ENCODE measurements at regions not wholly inside any gene's neighbourhood (a gene's known extent, or its start where the extent isn't known, plus 50 kb on each side); places are given as distances from the start of the nearest gene placed in this dataset.
A peak's percentile ranks its signal among the peaks of the same experiment; 100 is the strongest.

DNA sequence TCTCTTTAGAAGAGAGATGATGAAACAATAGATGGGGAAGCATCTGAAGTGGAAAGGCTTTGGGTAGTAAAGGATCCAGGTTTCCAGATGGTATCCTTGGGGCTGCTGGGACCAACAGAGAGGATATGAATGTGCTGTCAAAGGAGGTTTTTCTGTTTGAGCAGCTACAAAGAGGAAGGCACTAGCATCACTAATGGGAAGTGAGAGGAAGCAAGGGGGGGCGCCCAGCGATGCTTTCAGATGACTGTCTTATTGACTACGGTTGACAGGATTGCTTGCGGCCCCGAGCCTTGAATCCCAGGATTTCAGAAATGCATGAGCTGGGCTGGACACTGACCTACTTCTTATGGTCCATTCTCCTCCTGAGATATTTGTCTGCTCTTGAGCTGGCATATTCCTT lies 103.8 kb upstream of the GALNT15 start (continued):
- TF ChIP-seq, protein P1, sequence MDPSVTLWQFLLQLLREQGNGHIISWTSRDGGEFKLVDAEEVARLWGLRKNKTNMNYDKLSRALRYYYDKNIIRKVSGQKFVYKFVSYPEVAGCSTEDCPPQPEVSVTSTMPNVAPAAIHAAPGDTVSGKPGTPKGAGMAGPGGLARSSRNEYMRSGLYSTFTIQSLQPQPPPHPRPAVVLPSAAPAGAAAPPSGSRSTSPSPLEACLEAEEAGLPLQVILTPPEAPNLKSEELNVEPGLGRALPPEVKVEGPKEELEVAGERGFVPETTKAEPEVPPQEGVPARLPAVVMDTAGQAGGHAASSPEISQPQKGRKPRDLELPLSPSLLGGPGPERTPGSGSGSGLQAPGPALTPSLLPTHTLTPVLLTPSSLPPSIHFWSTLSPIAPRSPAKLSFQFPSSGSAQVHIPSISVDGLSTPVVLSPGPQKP (IDR thresholded peaks at IDR 0.05; ENCODE audit: borderline replicate concordance, low read depth, low read length) = no peak

DNA sequence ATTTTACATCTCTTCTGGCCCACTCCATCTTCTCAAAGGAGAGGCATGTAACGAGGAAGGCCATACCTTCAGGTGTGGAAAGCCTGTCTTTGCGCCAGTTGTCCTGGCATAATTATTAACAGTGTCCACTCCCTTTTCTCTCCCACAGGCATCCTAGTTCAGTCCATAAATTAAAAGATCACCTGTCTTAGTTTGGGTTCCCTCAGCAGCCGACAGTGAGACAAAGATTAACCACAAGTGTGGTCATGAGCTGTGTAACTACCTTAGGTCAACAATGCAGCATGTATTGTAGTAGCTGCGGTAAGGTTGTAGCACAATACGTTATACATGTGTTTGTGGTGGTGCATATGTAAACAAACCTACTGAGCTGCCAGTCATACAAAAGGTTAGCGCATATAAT lies 103.3 kb upstream of the GALNT15 start:
- Histone ChIP-seq H2BK15ac (ENCODE audit: low read depth, low read length) (peak overlapping the region; percentile 94), H2AK5ac (ENCODE audit: low read depth, low read length) (peak overlapping the region; percentile 95), H3K27ac (ENCODE audit: insufficient read depth, low read length) (no peak overlapping the region), H2BK20ac (ENCODE audit: low read depth, low read length) (peak overlapping the region; percentile 98), H3K27me3 (ENCODE audit: control insufficient read depth, insufficient read depth, low read length) (no peaks in the 10 kb centered on the region), H3K4me3 (ENCODE audit: insufficient read depth, low read depth, low read length) (no peak overlapping the region), H3K4me1 (ENCODE audit: control insufficient read depth, insufficient read depth, low read length) (peaks cover 29% of the 10 kb centered on the region), H4K5ac (ENCODE audit: low read depth, low read length) (peak overlapping the region; percentile 40; the same call in 1 of the 2 replicates), H3K18ac (ENCODE audit: low read depth, low read length) (peak overlapping the region; percentile 94; the same call in 1 of the 2 replicates), H3K4ac (ENCODE audit: low read depth, low read length) (peak overlapping the region; percentile 84), H2BK5ac (ENCODE audit: low read depth, low read length, poor library complexity, severe bottlenecking) (peak overlapping the region; percentile 98), H2AK9ac (replicated peaks; ENCODE audit: low read depth, low read length, poor library complexity) (no peak overlapping the region), H3K36me3 (ENCODE audit: control insufficient read depth, insufficient read depth, low read length) (no peaks in the 10 kb centered on the region), H4K8ac (ENCODE audit: low read depth in 2 of 2, low read length in 2 of 2) (peak overlapping the region; percentile 87 to 91; a peak in 3 of 4 replicates), H3K23ac (ENCODE audit: low read depth, low read length) (peak overlapping the region; percentile 75; the same call in 1 of the 2 replicates), H3K14ac (replicated peaks; ENCODE audit: low read depth, low read length) (peak overlapping the region; percentile 55), H3K9me1 (ENCODE audit: insufficient read depth, low read length) (peaks cover 20% of the 10 kb centered on the region), H3K9ac (ENCODE audit: low read depth, low read length) (no peak overlapping the region), H2AFZ (replicated peaks; ENCODE audit: low read length, poor library complexity) (no peak overlapping the region), H2BK120ac (ENCODE audit: low read depth, low read length) (peak overlapping the region; percentile 99), H4K20me1 (ENCODE audit: insufficient read depth, low read length) (no peaks in the 10 kb centered on the region), H3K79me1 (ENCODE audit: low read depth in 1 of 2, low read length in 2 of 2) (peaks cover 4 to 15% of the 10 kb centered on the region in 2 experiments; a peak in 3 of 4 replicates), H4K91ac (ENCODE audit: insufficient read depth, low read depth, low read length) (peak overlapping the region; percentile 96), H3K4me2 (ENCODE audit: low read depth, low read length) (no peak overlapping the region), H3K56ac (ENCODE audit: extremely low read depth, insufficient read depth, low read length) (no peak overlapping the region), H3K9me3 (ENCODE audit: control insufficient read depth, insufficient read depth, low read length) (no peaks in the 10 kb centered on the region)
- in situ Hi-C loops (cut with MboI; ENCODE audit: low sequenced_read_pairs) (loop anchor here (25.0 kb wide), 1 partner anchor 434 kb away; no protein-coding TSS in a partner anchor), intact Hi-C loops (cut with micrococcal nuclease) (no loop called here), dilution Hi-C loops (cut with HindIII; ENCODE audit: low sequenced_read_pairs, unreplicated experiment) (no loop called here)
- ATAC-seq (ENCODE audit: low read depth) (no peak), DNase-seq (no peak)
- ChIA-PET CTCF (interaction anchor here (1.8 kb wide), 1 partner anchor 10 kb away, joined by 8 read pairs; no protein-coding TSS in a partner anchor), POLR2A (ENCODE audit: unreplicated experiment) (no interaction called here)
- TF ChIP-seq RAD21 (IDR thresholded peaks at IDR 0.05; ENCODE audit: low read length) (no peak), MXI1 (IDR thresholded peaks at IDR 0.05; ENCODE audit: borderline replicate concordance, low read depth, low read length) (no peak), NFE2L2 (IDR thresholded peaks at IDR 0.05; ENCODE audit: low read depth, low read length) (no peak), MAZ (IDR thresholded peaks at IDR 0.05; ENCODE audit: borderline replicate concordance, low read depth, low read length) (no peak), RFX5 (IDR thresholded peaks at IDR 0.05; ENCODE audit: low read depth, low read length) (no peak), CEBPB (IDR thresholded peaks at IDR 0.05; ENCODE audit: low read depth, low read length) (no peak), SMC3 (IDR thresholded peaks at IDR 0.05; ENCODE audit: low read depth, low read length) (no peak), BHLHE40 (IDR thresholded peaks at IDR 0.05; ENCODE audit: low read depth, low read length) (no peak)
- TF ChIP-seq, protein P2, sequence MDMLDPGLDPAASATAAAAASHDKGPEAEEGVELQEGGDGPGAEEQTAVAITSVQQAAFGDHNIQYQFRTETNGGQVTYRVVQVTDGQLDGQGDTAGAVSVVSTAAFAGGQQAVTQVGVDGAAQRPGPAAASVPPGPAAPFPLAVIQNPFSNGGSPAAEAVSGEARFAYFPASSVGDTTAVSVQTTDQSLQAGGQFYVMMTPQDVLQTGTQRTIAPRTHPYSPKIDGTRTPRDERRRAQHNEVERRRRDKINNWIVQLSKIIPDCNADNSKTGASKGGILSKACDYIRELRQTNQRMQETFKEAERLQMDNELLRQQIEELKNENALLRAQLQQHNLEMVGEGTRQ (IDR thresholded peaks at IDR 0.05; ENCODE audit: low read depth, low read length) = no peak
- TF ChIP-seq, protein P3, sequence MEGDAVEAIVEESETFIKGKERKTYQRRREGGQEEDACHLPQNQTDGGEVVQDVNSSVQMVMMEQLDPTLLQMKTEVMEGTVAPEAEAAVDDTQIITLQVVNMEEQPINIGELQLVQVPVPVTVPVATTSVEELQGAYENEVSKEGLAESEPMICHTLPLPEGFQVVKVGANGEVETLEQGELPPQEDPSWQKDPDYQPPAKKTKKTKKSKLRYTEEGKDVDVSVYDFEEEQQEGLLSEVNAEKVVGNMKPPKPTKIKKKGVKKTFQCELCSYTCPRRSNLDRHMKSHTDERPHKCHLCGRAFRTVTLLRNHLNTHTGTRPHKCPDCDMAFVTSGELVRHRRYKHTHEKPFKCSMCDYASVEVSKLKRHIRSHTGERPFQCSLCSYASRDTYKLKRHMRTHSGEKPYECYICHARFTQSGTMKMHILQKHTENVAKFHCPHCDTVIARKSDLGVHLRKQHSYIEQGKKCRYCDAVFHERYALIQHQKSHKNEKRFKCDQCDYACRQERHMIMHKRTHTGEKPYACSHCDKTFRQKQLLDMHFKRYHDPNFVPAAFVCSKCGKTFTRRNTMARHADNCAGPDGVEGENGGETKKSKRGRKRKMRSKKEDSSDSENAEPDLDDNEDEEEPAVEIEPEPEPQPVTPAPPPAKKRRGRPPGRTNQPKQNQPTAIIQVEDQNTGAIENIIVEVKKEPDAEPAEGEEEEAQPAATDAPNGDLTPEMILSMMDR (conservative IDR thresholded peaks at IDR 0.05; ENCODE audit: low read depth, low read length) = no peak
- WGBS, 2 experiments (ENCODE audit: extremely low coverage in 2 of 2, insufficient read length in 1 of 2) = 90% methylated on average over 2 of the region's 6 CpGs; no CpG with 5 or more reads in 1 of the 2 experiments
- BruUV-seq (replicated peaks) = no TSS peak

Measured in IMR-90 (cell line).